GM18873 (cell line): ENCODE measurements at regions not wholly inside any gene's neighbourhood (a gene's known extent, or its start where the extent isn't known, plus 50 kb on each side); places are given as distances from the start of the nearest gene placed in this dataset.
"Not testable (repeated sequence)": the region's sequence is repeated elsewhere in the genome, so short reads cannot be mapped to it uniquely, and the experiment has no call there.

Experiments used
- ATAC-seq: cut with Tn5 transposase; IDR thresholded peaks from one replicate; pipeline ENCODE4 v1.9.1; 2021; ENCODE audit warnings: mild to moderate bottlenecking, moderate library complexity, moderate number of reproducible peaks; ENCODE audit not compliant: unreplicated experiment, low FRiP score

GRCh38 chr18:1097991-1098735 lies 193.5 kb downstream of the ADCYAP1 start:
- not testable (repeated sequence) for ATAC-seq

DNA sequence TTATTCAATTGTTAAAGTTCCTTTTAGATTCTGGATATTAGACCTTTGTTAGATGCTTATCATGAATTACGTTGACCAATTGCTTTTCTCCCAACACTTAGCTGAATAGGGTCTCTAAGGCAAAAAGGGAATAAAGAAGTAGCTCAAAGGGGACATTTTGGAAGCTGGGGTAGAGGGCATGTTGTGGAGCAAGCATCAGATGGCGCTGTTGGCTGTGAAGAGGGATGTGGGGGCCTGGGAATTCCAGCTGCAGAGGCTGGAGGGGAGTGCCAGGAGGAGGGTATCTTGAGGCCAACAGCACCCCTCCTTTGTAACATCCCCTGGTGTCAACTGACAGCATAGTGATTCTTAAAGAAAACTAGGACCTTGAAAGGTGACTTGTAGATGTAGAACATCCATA lies 198.2 kb downstream of the ADCYAP1 start:
- no peak for ATAC-seq

DNA sequence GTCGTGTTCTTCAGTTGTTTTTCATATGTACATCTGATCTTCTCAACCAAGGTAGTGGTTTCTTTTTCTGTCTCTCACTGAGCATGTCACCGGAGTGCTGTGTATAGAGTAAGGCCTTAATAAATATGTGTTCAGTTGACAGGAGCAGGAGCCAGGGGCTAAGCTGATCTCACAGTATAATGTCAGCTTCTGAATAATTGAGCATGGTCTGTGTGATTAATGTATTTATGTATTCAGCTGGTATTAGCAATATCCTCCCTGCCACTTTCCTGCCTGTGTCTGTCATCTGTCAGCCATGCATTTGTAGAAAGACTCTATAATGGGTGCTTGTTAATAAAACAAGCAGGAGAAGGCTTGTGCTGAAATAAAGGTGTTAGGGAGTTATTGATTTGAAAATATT lies 198.9 kb downstream of the ADCYAP1 start:
- no peak for ATAC-seq

DNA sequence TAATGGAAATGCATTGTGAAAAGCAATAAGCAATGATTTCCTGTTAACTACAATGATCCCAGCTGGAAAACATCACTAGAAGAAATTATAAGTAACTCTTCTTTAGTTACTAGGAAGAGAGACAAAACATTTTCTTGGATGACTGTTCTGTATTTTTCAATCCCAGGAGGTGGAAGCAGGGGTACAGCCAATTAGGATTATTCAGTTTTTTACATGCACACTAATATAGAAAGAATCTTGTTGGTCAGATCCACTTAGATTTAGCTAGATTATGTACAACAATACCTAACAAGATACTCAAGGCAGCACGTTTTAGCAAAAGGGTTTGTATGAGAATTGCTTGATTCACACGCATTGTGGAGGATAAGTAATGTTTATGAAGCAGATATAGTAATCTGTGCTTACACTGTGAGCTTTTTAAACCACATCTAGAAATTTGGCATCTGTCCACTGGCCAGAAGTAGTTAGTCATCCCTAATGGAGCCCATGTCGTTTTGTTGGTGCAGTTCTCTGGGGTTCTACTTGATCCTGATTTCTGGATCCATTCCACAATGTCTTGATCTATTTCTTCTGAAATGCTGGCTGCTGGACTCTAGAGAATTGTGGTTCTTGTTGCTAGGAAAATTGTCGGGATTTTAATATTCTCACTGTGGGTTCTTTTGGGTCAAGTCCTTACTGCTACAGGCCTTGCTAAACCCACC lies 199.7 kb downstream of the ADCYAP1 start:
- no peak for ATAC-seq

DNA sequence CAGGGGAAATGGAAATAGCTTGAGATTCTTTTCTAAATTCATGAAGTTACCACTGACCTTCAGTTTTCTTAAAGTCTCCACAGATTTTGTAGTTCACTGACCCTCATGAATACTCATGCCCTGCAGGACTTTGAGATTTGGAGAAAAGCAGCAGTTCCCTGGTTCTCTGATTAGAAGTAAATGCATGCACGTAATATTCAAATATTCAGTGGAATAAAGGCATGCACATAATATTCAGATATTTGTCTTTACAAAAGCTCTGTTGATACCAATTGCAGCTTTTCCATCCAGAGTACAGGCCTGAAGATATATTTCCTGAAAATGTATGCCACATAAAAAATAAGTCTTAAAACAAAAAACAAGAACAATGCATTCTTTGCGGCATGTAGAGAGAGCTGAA lies 219.8 kb downstream of the ADCYAP1 start:
- ATAC-seq, result no peak

DNA sequence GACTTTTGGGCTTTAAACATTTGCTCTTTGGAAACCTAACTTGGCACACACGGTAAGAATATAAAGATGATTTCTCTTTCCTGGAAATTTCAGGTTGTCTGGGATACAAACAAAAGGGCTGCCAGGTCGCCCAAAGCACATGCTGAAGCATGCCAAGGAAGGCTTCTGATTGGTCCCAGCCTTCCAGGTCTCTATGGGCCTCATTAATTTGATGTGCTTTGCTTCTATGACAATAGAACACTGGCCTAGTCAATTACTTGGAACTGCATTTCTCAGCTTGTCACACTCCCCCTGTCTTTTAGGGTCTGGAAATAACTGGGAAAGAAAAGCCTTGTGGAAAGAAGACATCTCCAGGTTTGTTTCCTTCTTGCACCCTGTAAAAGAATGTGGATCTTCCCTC lies 228.9 kb downstream of the ADCYAP1 start:
- ATAC-seq, result no peak

- ATAC-seq, result no peak
Measured at GRCh38 chr18:1147730-1148129, 243.1 kb downstream of the ADCYAP1 start.

- ATAC-seq, result no peak
Measured at GRCh38 chr18:1149709-1150108, 245.0 kb downstream of the ADCYAP1 start.

- ATAC-seq, result no peak
Measured at GRCh38 chr18:1150344-1150743, 245.7 kb downstream of the ADCYAP1 start.

- ATAC-seq, result not testable (repeated sequence)
Measured at GRCh38 chr18:1152958-1153357, 248.3 kb downstream of the ADCYAP1 start.

GRCh38 chr18:1173593-1173992 lies 268.9 kb downstream of the ADCYAP1 start:
- ATAC-seq, result no peak

DNA sequence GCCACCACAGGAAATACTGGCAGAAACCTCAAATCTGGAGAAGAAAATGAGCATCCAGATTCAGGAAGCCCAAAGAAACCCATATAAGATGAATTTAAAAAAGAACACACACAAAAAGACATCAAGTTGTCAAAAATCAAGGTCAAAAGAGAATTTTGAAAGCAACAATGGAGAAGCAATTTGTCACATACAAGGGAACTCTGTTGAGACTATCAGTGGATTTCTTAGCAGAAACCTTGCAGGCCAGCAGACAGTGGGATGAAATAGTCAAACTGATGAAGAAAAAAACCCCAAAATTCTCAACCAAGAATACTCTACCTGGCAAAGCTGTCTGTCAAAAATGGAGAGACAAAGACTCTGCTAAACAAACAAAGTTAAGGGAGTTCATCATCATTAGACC lies 272.6 kb downstream of the ADCYAP1 start:
- ATAC-seq, result no peak

- ATAC-seq, result no peak
Measured at GRCh38 chr18:1191341-1191740, 286.7 kb downstream of the ADCYAP1 start.

- ATAC-seq, result no peak
Measured at GRCh38 chr18:1213126-1213525, 308.5 kb downstream of the ADCYAP1 start.

- no peak for ATAC-seq
Measured at GRCh38 chr18:1222880-1223279, 318.2 kb downstream of the ADCYAP1 start.

- ATAC-seq, result no peak
Measured at GRCh38 chr18:1227025-1227424, 322.4 kb downstream of the ADCYAP1 start.

DNA sequence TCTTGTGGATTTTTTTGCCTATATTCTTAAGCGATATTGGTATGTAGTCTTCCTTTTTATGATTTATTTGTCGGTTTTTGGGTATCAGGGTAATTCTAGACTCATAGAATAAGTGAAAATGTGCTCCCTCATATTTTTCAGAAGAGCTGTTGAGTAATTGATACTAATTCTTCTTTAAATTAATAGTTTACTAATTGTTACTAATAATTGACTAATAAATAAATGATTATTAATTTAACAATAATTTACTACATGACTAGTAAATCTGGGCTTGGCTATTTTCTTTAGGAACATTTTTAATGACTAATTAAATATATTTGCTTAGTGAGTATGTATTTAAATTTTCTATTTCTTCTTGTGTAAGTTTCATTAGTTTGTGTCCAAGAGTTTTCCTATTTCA lies 325.0 kb downstream of the ADCYAP1 start:
- ATAC-seq, result no peak

DNA sequence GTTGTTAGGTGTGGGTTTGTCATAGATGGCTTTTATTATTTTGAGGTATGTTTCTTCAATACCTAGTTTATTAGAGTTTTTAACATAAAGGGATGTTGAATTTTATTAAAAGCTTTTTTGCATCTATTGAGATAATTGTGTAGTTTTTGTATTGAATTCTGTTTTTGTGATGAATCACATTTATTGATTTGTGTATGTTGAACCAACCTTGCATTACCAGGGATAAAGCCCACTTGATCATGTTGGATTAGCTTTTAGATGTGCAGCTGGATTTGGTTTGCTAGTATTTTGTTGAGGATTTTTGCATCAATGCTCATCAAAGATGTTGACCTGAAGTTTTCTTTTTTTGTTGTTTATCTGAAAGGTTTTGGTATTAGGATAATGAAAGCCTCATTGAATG lies 328.2 kb downstream of the ADCYAP1 start:
- ATAC-seq, result no peak

DNA sequence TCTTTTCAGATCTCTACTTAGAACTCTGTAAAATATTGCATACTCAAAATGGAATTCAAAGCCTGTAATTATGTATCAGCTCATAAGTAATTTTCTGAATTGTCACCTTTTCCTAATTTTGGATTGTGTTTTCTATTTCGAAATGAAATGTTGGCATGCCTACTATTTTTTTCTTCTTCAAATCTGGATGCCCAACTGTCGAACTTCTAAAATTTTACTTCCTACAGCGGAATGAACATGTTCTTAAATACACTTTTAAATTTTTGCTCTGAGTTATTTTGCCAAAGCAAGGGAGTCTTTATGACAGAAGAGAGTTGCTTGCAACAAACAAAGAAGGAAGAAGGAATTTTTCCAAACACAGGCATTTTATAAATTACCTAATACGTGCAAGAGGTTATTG lies 336.0 kb downstream of the ADCYAP1 start:
- no peak for ATAC-seq

GRCh38 chr18:1244397-1245122 lies 339.9 kb downstream of the ADCYAP1 start:
- ATAC-seq, result no peak

DNA sequence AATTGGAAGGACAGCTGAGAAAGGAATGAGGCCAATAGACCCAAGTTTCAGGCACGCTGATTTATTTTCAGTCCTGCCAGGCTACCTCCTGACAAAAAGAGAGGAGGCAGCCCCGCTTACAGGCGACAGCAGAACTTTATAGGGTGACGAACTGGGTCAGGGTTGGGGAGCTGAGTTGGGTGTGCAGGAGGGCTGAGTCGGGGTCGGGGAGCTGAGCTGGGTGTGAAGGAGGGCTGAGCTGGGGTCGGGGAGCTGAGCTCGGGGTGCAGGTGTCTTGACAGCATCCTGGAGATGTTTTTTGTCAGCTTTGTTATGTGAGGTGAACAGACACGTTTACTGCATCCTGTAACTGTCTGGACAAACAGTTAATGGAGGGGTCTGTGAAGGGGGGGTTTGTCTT lies 342.2 kb downstream of the ADCYAP1 start:
- no peak for ATAC-seq
